Tibial nerve (tissue), 4 donors: ENCODE measurements at regions not wholly inside any gene's neighbourhood (a gene's known extent, or its start where the extent isn't known, plus 50 kb on each side); places are given as distances from the start of the nearest gene placed in this dataset.
A peak's percentile ranks its signal among the peaks of the same experiment; 100 is the strongest.

Experiments used
- DNase-seq, 2 donors: peaks; one replicate each; pipeline ENCODE4 v3.0.0-alpha.2; 2019; ENCODE audit warnings: low spot score in 2 of 2
- H3K27ac ChIP-seq, 4 donors: fragments of 200-600 bp; sonication (generic) in 3 of 4; one replicate each; pipeline ENCODE4 v1.5.1; 2017 to 2019; ENCODE audit warnings: mild to moderate bottlenecking in 1 of 4
- H3K27me3 ChIP-seq, 2 donors: fragments of 200-600 bp; sonication (generic) in 1 of 2; one replicate each; pipeline versions ENCODE4 v1.5.1 to v1.6.0; 2017 to 2019
- H3K36me3 ChIP-seq, 3 donors: fragments of 200-600 bp; sonication (generic); one replicate each; pipeline ENCODE4 v1.5.1; 2018 to 2019
- H3K4me1 ChIP-seq, 4 donors: fragments of 200-600 bp; sonication (generic) in 3 of 4; one replicate each; pipeline ENCODE4 v1.5.1; 2017 to 2019
- H3K4me3 ChIP-seq, 4 donors: fragments of 200-600 bp; sonication (generic) in 3 of 4; one replicate each; pipeline ENCODE4 v1.5.1; 2017 to 2019; ENCODE audit warnings: mild to moderate bottlenecking in 1 of 4, moderate library complexity in 1 of 4
- H3K9me3 ChIP-seq, 4 donors: fragments of 200-600 bp; sonication (generic) in 3 of 4; one replicate each; pipeline ENCODE4 v1.5.1; 2017 to 2019
- CTCF ChIP-seq, 5 experiments: fragments of 200-600 bp in 3 of 5; fragments of 450-650 bp in 2 of 5; sonication (generic) in 3 of 5; IDR thresholded peaks; one replicate each; pipeline ENCODE4 v1.5.1; 2016 to 2019; ENCODE audit warnings: antibody characterized with exemption in 5 of 5, mild to moderate bottlenecking in 3 of 5, moderate library complexity in 2 of 5
- EP300 ChIP-seq, 2 donors: sonication (generic); formaldehyde crosslinking; IDR thresholded peaks; one replicate each; pipeline ENCODE4 v1.6.1; 2017; ENCODE audit warnings: antibody characterized with exemption in 2 of 2, mild to moderate bottlenecking in 1 of 2
- POLR2A ChIP-seq, 2 donors: fragments of 450-650 bp; IDR thresholded peaks; one replicate each; pipeline ENCODE4 v1.6.1; 2017; ENCODE audit warnings: antibody characterized with exemption in 2 of 2, mild to moderate bottlenecking in 2 of 2, moderate library complexity in 2 of 2
- WGBS, 2 donors: methylation state at CpG; one replicate each; pipeline ENCODE4 v1.1.5; 2018; 5-methylcytosine and 5-hydroxymethylcytosine counted together

GRCh38 chr11:37474889-37475288 lies 876.9 kb upstream of the RAG2 start:
- H3K27me3 ChIP-seq, result no peaks in the 10 kb centered on the region
- TF ChIP-seq EP300 (IDR thresholded peaks at IDR 0.05) (no peak), POLR2A (IDR thresholded peaks at IDR 0.05) (no peak), CTCF (IDR thresholded peaks at IDR 0.05) (no peak)
- DNase-seq, result no peak
- no peak overlapping the region for H3K4me3 ChIP-seq
- H3K36me3 ChIP-seq, result no peaks in the 10 kb centered on the region
- WGBS, 2 donors, result 41 to 52% methylated on average over 2 of the region's 2 CpGs
- no peaks in the 10 kb centered on the region for H3K9me3 ChIP-seq
- H3K4me1 ChIP-seq, result no peaks in the 10 kb centered on the region
- no peak overlapping the region for H3K27ac ChIP-seq

- no peak overlapping the region for H3K27ac ChIP-seq
- H3K4me3 ChIP-seq, result no peak overlapping the region
- 89 to 91% methylated on average over 4 of the region's 4 CpGs for WGBS, 2 donors
- no peaks in the 10 kb centered on the region for H3K27me3 ChIP-seq
- H3K36me3 ChIP-seq, result no peaks in the 10 kb centered on the region
- no peaks in the 10 kb centered on the region for H3K4me1 ChIP-seq
- no peaks in the 10 kb centered on the region for H3K9me3 ChIP-seq
- no peak for DNase-seq
- TF ChIP-seq CTCF (IDR thresholded peaks at IDR 0.05), result no peak
- TF ChIP-seq EP300 (IDR thresholded peaks at IDR 0.05), result no peak
- no peak for TF ChIP-seq POLR2A (IDR thresholded peaks at IDR 0.05)
These were observed 870.3 kb upstream of the RAG2 start for GRCh38 chr11:37468344-37468743.

- DNase-seq, result no peak
- H3K27me3 ChIP-seq, result no peaks in the 10 kb centered on the region
- H3K4me3 ChIP-seq, result no peak overlapping the region
- no peaks in the 10 kb centered on the region for H3K9me3 ChIP-seq
- no peaks in the 10 kb centered on the region for H3K4me1 ChIP-seq
- no peak for TF ChIP-seq POLR2A (IDR thresholded peaks at IDR 0.05)
- no peak for TF ChIP-seq CTCF (IDR thresholded peaks at IDR 0.05)
- TF ChIP-seq EP300 (IDR thresholded peaks at IDR 0.05), result no peak
- no peak overlapping the region for H3K27ac ChIP-seq
- H3K36me3 ChIP-seq, result no peaks in the 10 kb centered on the region
These were observed 867.2 kb upstream of the RAG2 start for GRCh38 chr11:37465221-37465620.

- no peaks in the 10 kb centered on the region for H3K4me1 ChIP-seq
- TF ChIP-seq EP300 (IDR thresholded peaks at IDR 0.05) (no peak), CTCF (IDR thresholded peaks at IDR 0.05) (no peak), POLR2A (IDR thresholded peaks at IDR 0.05) (no peak)
- no peaks in the 10 kb centered on the region for H3K9me3 ChIP-seq
- no peak overlapping the region for H3K4me3 ChIP-seq
- 80 to 91% methylated on average over 2 of the region's 2 CpGs for WGBS, 2 donors
- no peaks in the 10 kb centered on the region for H3K27me3 ChIP-seq
- DNase-seq, result no peak
- no peak overlapping the region for H3K27ac ChIP-seq
- no peaks in the 10 kb centered on the region for H3K36me3 ChIP-seq
These were observed 861.4 kb upstream of the RAG2 start for GRCh38 chr11:37459456-37459855.

GRCh38 chr11:37456746-37457145 lies 858.7 kb upstream of the RAG2 start:
- H3K4me1 ChIP-seq, result peaks cover 0 to 8% (median 0%) of the 10 kb centered on the region in 4 donors
- 91 to 96% methylated on average over 1 of the region's 1 CpG for WGBS, 2 donors

GRCh38 chr11:37451903-37452302 lies 853.9 kb upstream of the RAG2 start:
- Histone ChIP-seq H3K4me3 (no peak overlapping the region), H3K36me3 (no peaks in the 10 kb centered on the region), H3K4me1 (peaks cover 0 to 16% (median 0%) of the 10 kb centered on the region in 4 donors), H3K27ac (peak overlapping the region in 1 of 4 donors; percentile 24), H3K27me3 (no peaks in the 10 kb centered on the region), H3K9me3 (no peaks in the 10 kb centered on the region)
- DNase-seq, result no peak
- TF ChIP-seq EP300 (IDR thresholded peaks at IDR 0.05) (no peak), POLR2A (IDR thresholded peaks at IDR 0.05) (no peak), CTCF (IDR thresholded peaks at IDR 0.05) (no peak)

More at GRCh38 chr11:37456746-37457145, 858.7 kb upstream of the RAG2 start:
- Histone ChIP-seq H3K9me3 (no peaks in the 10 kb centered on the region), H3K36me3 (no peaks in the 10 kb centered on the region), H3K4me3 (no peak overlapping the region), H3K27ac (no peak overlapping the region), H3K27me3 (no peaks in the 10 kb centered on the region)
- no peak for TF ChIP-seq POLR2A (IDR thresholded peaks at IDR 0.05)
- no peak for DNase-seq
